ENCODE measurements at regions not wholly inside any gene's neighbourhood (a gene's known extent, or its start where the extent isn't known, plus 50 kb on each side); places are given as distances from the start of the nearest gene placed in this dataset.

GRCh38 chr4:144213371-144213770 is 72.9 kb upstream of the GYPA start:
- TF ChIP-seq CTCF (IDR thresholded peaks at IDR 0.05) (no peak), TCF7L2 (IDR thresholded peaks at IDR 0.05; ENCODE audit: low read depth, low read length) (no peak), POLR2AphosphoS5 (IDR thresholded peaks at IDR 0.05; ENCODE audit: low read depth, low read length) (no peak)
